Naive thymus-derived CD4-positive, alpha-beta T cell (primary cell): ENCODE measurements at regions not wholly inside any gene's neighbourhood (a gene's known extent, or its start where the extent isn't known, plus 50 kb on each side); places are given as distances from the start of the nearest gene placed in this dataset.

Source experiments
- ATAC-seq: fragments of 150-1000 bp; cut with Tn5 transposase; 2 replicates; pipeline ENCODE4 v1.10.0; 2021; ENCODE audit warnings: mild to moderate bottlenecking, moderate library complexity
- CTCF ChIA-PET: fragments of 350-600 bp; sonication (Branson Sonifier 250); formaldehyde crosslinking; loops from one replicate; lab custom pipeline; 2021; ENCODE audit warnings: antibody characterized with exemption; lab: Charles Lee
- POLR2A ChIA-PET: fragments of 350-600 bp; sonication (Branson Sonifier 250); formaldehyde crosslinking; loops from one replicate; lab custom pipeline; 2021; ENCODE audit warnings: antibody characterized with exemption, inconsistent platforms; lab: Charles Lee
- DNase-seq, 9 donors: peaks; one replicate each; pipeline versions ENCODE4 v3.0.0 to v3.0.0-alpha.2; 2020 to 2022; ENCODE audit warnings: mixed read lengths in 1 of 9
- H3K27ac ChIP-seq: one replicate; pipeline ENCODE4 v1.7.0; 2013; ENCODE audit warnings: mild to moderate bottlenecking, low read depth, low read length, moderate library complexity
- H3K27me3 ChIP-seq, 2 donors: one replicate each; pipeline ENCODE4 v1.7.0; 2013; ENCODE audit warnings: low read length in 2 of 2, mild to moderate bottlenecking in 2 of 2, moderate library complexity in 2 of 2; ENCODE audit not compliant: control insufficient read depth in 2 of 2, insufficient read depth in 2 of 2
- H3K36me3 ChIP-seq, 3 experiments: 1 replicate in 2 of 3; 2 replicates in 1 of 3; pipeline ENCODE4 v1.7.0; 2013; ENCODE audit warnings: low read length in 3 of 3, mild to moderate bottlenecking in 3 of 3, moderate library complexity in 1 of 3; ENCODE audit not compliant: insufficient read depth in 3 of 3, control insufficient read depth in 2 of 3
- H3K4me1 ChIP-seq, 2 donors: one replicate each; pipeline ENCODE4 v1.7.0; 2013; ENCODE audit warnings: low read length in 2 of 2, mild to moderate bottlenecking in 2 of 2, moderate library complexity in 1 of 2; ENCODE audit not compliant: control insufficient read depth in 2 of 2, insufficient read depth in 2 of 2
- H3K4me3 ChIP-seq: 2 replicates; pipeline ENCODE4 v1.7.0; 2013; ENCODE audit warnings: mild to moderate bottlenecking, low read length
- H3K9me3 ChIP-seq, 3 experiments: 1 replicate in 2 of 3; 2 replicates in 1 of 3; pipeline ENCODE4 v1.7.0; 2013; ENCODE audit warnings: low read length in 3 of 3; ENCODE audit not compliant: control insufficient read depth in 2 of 3
- H3K27ac Mint-ChIP-seq, 9 donors: one replicate each; pipeline ENCODE4 v1.8.0; 2020 to 2022; ENCODE audit warnings: mixed read lengths in 9 of 9, mild to moderate bottlenecking in 8 of 9, moderate library complexity in 5 of 9, inconsistent platforms in 2 of 9
- H3K27me3 Mint-ChIP-seq, 5 donors: one replicate each; pipeline ENCODE4 v1.8.0; 2021 to 2022; ENCODE audit warnings: mixed read lengths in 5 of 5, mild to moderate bottlenecking in 1 of 5
- H3K36me3 Mint-ChIP-seq, 5 donors: one replicate each; pipeline ENCODE4 v1.8.0; 2020 to 2022; ENCODE audit warnings: mixed read lengths in 5 of 5, mild to moderate bottlenecking in 3 of 5, inconsistent platforms in 1 of 5
- H3K4me1 Mint-ChIP-seq, 7 donors: one replicate each; pipeline ENCODE4 v1.8.0; 2020 to 2022; ENCODE audit warnings: mixed read lengths in 7 of 7, mild to moderate bottlenecking in 3 of 7, inconsistent platforms in 1 of 7
- H3K4me3 Mint-ChIP-seq, 10 donors: one replicate each; pipeline ENCODE4 v1.8.0; 2020 to 2022; ENCODE audit warnings: mild to moderate bottlenecking in 10 of 10, mixed read lengths in 10 of 10, moderate library complexity in 6 of 10, inconsistent platforms in 2 of 10
- H3K9me3 Mint-ChIP-seq, 11 donors: one replicate each; pipeline ENCODE4 v1.8.0; 2020 to 2022; ENCODE audit warnings: mixed read lengths in 11 of 11, mild to moderate bottlenecking in 4 of 11, inconsistent platforms in 1 of 11, moderate library complexity in 1 of 11
- intact Hi-C, 2 donors: fragments of 100-400 bp; cut with micrococcal nuclease; formaldehyde crosslinking; loops; one replicate each; pipeline ENCODE4 v1.15.1; 2023

GRCh38 chr4:14138106-14138505 lies 510.6 kb upstream of the BOD1L1 start:
- H3K36me3 ChIP-seq, result no peaks in the 10 kb centered on the region
- H3K9me3 ChIP-seq, result no peaks in the 10 kb centered on the region
- intact Hi-C loops, result no loop called here
- Mint-ChIP-seq H3K9me3 (no peaks in the 10 kb centered on the region), H3K27me3 (peaks cover 0 to 11% (median 0%) of the 10 kb centered on the region in 5 donors), H3K4me3 (no peak overlapping the region), H3K36me3 (no peaks in the 10 kb centered on the region), H3K27ac (no peak overlapping the region), H3K4me1 (no peaks in the 10 kb centered on the region)
- no peak overlapping the region for H3K4me3 ChIP-seq
- no peaks in the 10 kb centered on the region for H3K4me1 ChIP-seq
- no peak for DNase-seq
- no peak overlapping the region for H3K27ac ChIP-seq
- CTCF ChIA-PET, result no interaction called here
- no peaks in the 10 kb centered on the region for H3K27me3 ChIP-seq
- POLR2A ChIA-PET, result no interaction called here
- no peak for ATAC-seq

DNA sequence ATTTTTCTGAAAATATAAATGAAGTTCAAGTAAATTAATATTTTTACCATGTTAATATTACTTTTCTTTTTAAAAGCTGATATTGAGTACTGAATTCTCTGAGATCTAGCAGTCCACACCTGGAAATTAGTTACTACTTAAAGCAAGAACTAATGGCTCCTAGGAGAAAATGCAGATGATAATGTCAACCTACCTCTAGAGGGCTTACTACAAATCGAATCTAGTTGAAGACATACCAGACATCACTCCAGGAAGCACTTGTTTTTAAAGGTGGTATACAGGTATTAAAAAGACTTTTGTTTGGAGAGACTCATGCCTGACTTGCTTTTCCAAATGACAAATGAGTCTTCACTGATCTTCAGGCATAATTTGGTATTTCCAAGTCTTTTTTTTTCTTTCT lies 516.4 kb upstream of the BOD1L1 start:
- ChIA-PET CTCF (no interaction called here), POLR2A (no interaction called here)
- Mint-ChIP-seq H3K27ac (no peak overlapping the region), H3K4me1 (no peaks in the 10 kb centered on the region), H3K4me3 (no peak overlapping the region), H3K27me3 (no peaks in the 10 kb centered on the region), H3K36me3 (no peaks in the 10 kb centered on the region), H3K9me3 (no peaks in the 10 kb centered on the region)
- H3K4me1 ChIP-seq, result no peaks in the 10 kb centered on the region
- H3K4me3 ChIP-seq, result no peak overlapping the region
- intact Hi-C loops, result no loop called here
- H3K36me3 ChIP-seq, result no peaks in the 10 kb centered on the region
- no peak overlapping the region for H3K27ac ChIP-seq
- ATAC-seq (no peak), DNase-seq (no peak)
- H3K27me3 ChIP-seq, result no peaks in the 10 kb centered on the region
- no peaks in the 10 kb centered on the region for H3K9me3 ChIP-seq

DNA sequence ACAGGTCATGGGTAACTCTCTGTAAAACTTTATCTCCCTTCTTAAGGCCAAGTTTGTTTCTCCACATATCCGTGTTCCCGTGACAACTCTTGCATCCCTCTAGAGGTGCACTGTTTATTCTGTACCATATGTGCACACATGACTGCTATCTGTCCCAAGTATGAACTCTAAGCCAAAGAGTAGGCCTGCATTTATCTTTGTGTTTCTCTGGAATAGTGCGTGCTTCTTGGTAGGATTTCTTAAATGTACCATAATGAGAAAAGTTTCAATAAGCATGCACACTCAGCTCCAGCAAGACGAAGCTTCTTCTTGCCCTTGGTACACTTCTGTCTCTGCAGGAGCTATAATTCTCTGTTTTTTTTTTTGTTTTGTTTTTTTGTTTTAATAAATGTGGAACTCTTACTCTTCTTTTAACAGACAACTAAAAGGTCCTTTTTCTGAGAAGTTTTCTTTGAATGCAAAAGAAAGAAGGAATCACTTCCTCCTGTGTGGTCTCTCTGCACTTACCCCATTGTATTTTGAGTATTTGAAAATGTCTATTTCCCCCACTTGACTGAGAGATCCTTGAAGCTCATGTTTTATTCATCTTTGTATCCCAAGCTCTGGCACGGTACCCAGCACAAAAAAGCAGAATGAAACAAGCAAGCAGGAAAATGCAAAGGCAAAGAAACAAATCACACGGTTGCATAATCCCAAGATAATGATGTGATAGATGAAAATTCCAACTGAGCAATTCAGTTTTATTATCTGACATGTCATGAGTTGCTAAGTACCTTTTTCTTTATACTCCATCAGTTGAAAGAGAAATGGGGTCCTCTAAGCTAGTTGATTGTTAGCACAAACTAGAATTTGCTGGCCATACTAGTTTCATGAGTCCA lies 521.9 kb upstream of the BOD1L1 start:
- H3K4me1 Mint-ChIP-seq, result no peaks in the 10 kb centered on the region
- CTCF ChIA-PET, result interaction anchor here (0.7 kb wide), 1 partner anchor 250 kb away, joined by 3 read pairs; no protein-coding TSS in a partner anchor
- H3K4me3 Mint-ChIP-seq, result no peak overlapping the region
- no peak overlapping the region for H3K4me3 ChIP-seq
- no peaks in the 10 kb centered on the region for H3K4me1 ChIP-seq
- H3K36me3 Mint-ChIP-seq, result no peaks in the 10 kb centered on the region
- H3K9me3 ChIP-seq, result no peaks in the 10 kb centered on the region
- peaks cover 0 to 10% (median 0%) of the 10 kb centered on the region in 5 donors for H3K27me3 Mint-ChIP-seq
- no peak for ATAC-seq
- POLR2A ChIA-PET, result no interaction called here
- no peak overlapping the region for H3K27ac Mint-ChIP-seq
- intact Hi-C loops, result no loop called here
- no peaks in the 10 kb centered on the region for H3K9me3 Mint-ChIP-seq
- H3K27ac ChIP-seq, result no peak overlapping the region
- H3K27me3 ChIP-seq, result no peaks in the 10 kb centered on the region
- no peaks in the 10 kb centered on the region for H3K36me3 ChIP-seq
- no peak for DNase-seq

DNA sequence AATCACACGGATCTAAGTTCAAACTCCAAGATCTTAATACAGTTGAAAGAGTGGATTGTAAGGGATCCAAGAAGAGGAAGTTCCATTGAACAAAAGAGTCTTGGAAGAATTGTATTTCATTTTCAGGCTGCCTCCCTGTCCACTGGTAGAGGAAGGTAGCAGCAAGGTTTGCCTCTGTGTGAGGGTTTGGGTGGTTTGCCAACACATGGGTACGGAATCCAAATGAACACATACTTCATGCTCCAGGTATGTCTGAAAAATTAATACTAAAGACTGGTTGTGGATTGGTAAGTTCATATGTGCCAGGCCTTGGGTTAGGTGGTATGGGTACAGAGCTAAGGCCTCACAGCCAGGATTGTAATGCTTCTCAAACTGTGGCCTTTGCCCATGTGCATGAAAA lies 523.6 kb upstream of the BOD1L1 start:
- Histone ChIP-seq H3K4me3 (no peak overlapping the region), H3K27me3 (no peaks in the 10 kb centered on the region), H3K36me3 (no peaks in the 10 kb centered on the region), H3K4me1 (no peaks in the 10 kb centered on the region), H3K27ac (no peak overlapping the region), H3K9me3 (no peaks in the 10 kb centered on the region)
- ChIA-PET CTCF (no interaction called here), POLR2A (no interaction called here)
- DNase-seq, result no peak
- Mint-ChIP-seq H3K36me3 (no peaks in the 10 kb centered on the region), H3K4me3 (no peak overlapping the region), H3K27me3 (peaks cover 0 to 10% (median 0%) of the 10 kb centered on the region in 5 donors), H3K9me3 (no peaks in the 10 kb centered on the region), H3K4me1 (no peaks in the 10 kb centered on the region), H3K27ac (no peak overlapping the region)
- intact Hi-C loops, result no loop called here
- no peak for ATAC-seq

DNA sequence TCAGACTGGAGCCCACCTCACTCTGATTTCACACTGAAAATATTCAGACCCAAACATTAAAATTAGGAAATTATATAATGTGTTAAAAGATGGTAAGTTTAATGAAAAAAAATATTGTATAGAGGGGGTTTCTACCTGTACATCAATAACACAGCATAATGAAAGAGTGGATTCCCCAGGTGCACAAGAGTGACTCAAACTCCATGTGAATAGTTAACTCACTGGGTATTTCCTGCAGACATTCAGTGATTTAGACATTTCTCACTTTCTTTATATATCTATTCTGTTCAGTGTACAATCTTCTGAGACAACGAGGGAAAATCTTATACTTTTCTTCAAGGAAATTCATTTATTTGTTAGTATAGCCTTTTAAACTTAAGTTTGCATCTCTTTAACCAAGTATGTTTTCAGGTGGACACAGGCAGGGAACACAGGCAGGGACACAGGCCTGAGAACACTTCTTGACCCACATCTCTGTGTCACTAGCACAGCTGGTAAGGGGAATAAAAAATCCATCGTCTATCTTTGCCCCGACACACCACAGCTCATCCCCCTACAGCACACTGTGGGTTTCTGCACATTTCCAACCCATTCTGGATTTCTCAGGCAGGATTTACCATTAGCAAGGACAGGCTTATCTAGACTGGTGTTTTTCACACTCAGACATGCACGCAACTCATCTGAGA lies 525.5 kb upstream of the BOD1L1 start:
- H3K4me1 ChIP-seq, result no peaks in the 10 kb centered on the region
- H3K4me3 ChIP-seq, result no peak overlapping the region
- no peaks in the 10 kb centered on the region for H3K9me3 Mint-ChIP-seq
- intact Hi-C loops, result no loop called here
- H3K27me3 Mint-ChIP-seq, result peaks cover 0 to 10% (median 3%) of the 10 kb centered on the region in 5 donors
- no peaks in the 10 kb centered on the region for H3K4me1 Mint-ChIP-seq
- no peak for ATAC-seq
- DNase-seq, result no peak
- POLR2A ChIA-PET, result no interaction called here
- H3K4me3 Mint-ChIP-seq, result no peak overlapping the region
- no peaks in the 10 kb centered on the region for H3K36me3 ChIP-seq
- H3K27ac ChIP-seq, result no peak overlapping the region
- no peaks in the 10 kb centered on the region for H3K27me3 ChIP-seq
- no peaks in the 10 kb centered on the region for H3K9me3 ChIP-seq
- CTCF ChIA-PET, result no interaction called here
- H3K36me3 Mint-ChIP-seq, result no peaks in the 10 kb centered on the region
- no peak overlapping the region for H3K27ac Mint-ChIP-seq

DNA sequence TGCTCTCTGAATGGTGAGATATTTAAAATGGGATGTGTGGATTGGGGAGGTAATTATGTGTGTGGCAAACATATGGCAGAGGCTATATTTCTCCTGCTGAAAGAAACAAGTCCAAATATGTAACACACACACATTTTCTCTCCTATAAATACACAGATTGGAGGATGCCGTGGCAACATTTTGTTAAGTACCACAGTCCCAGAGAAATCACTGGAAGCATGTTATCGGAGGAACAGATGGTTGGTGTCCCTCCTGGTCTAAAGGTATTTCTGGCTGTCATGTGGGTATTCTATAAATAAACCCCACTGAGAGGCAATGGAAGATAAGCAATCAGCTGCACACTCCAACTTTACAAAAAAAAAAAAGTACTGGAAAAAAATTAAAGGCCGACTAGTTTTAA lies 528.3 kb upstream of the BOD1L1 start:
- no peak overlapping the region for H3K4me3 ChIP-seq
- ATAC-seq (no peak), DNase-seq (no peak)
- H3K36me3 ChIP-seq, result no peaks in the 10 kb centered on the region
- no peak overlapping the region for H3K27ac ChIP-seq
- no peaks in the 10 kb centered on the region for H3K36me3 Mint-ChIP-seq
- no peaks in the 10 kb centered on the region for H3K9me3 ChIP-seq
- H3K4me1 ChIP-seq, result no peaks in the 10 kb centered on the region
- peaks cover 0 to 7% (median 3%) of the 10 kb centered on the region in 5 donors for H3K27me3 Mint-ChIP-seq
- H3K27me3 ChIP-seq, result no peaks in the 10 kb centered on the region
- no peak overlapping the region for H3K4me3 Mint-ChIP-seq
- ChIA-PET CTCF (no interaction called here), POLR2A (no interaction called here)
- intact Hi-C loops, result no loop called here
- H3K4me1 Mint-ChIP-seq, result no peaks in the 10 kb centered on the region
- H3K27ac Mint-ChIP-seq, result no peak overlapping the region
- H3K9me3 Mint-ChIP-seq, result no peaks in the 10 kb centered on the region

DNA sequence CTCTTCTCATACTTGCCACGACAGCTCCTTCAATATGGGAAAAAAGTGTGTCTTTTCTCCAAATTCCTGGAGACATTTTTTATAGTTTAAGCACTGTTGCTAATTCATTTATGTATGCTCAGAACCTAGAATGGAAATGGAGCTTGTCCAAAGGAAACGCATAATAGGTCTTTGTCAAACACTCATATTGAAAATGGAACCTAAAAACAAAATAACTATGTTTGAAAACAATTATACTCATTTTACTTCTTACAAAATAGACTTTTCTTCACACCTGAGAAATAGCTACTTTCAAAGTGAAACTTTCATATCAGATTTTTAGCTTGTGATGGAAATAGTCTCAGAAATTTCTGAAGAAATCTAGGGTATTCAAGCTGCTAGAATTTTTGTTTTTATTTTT lies 529.7 kb upstream of the BOD1L1 start:
- Histone ChIP-seq H3K27me3 (no peaks in the 10 kb centered on the region), H3K9me3 (no peaks in the 10 kb centered on the region), H3K36me3 (no peaks in the 10 kb centered on the region), H3K4me3 (no peak overlapping the region), H3K27ac (no peak overlapping the region), H3K4me1 (no peaks in the 10 kb centered on the region)
- intact Hi-C loops, result no loop called here
- Mint-ChIP-seq H3K9me3 (no peaks in the 10 kb centered on the region), H3K4me3 (no peak overlapping the region), H3K36me3 (no peaks in the 10 kb centered on the region), H3K4me1 (no peaks in the 10 kb centered on the region), H3K27ac (no peak overlapping the region), H3K27me3 (peaks cover 0 to 7% (median 3%) of the 10 kb centered on the region in 5 donors)
- CTCF ChIA-PET, result no interaction called here
- ATAC-seq (no peak), DNase-seq (no peak)
- POLR2A ChIA-PET, result no interaction called here
